Fibroblast of lung (primary cell): ENCODE measurements at regions not wholly inside any gene's neighbourhood (a gene's known extent, or its start where the extent isn't known, plus 50 kb on each side); places are given as distances from the start of the nearest gene placed in this dataset.

Experiments
- EZH2 ChIP-seq: IDR thresholded peaks from 2 replicates; pipeline ENCODE4 v1.5.1; 2012; ENCODE audit warnings: low read length, control low read depth, mild to moderate bottlenecking; ENCODE audit errors: missing control alignments
- TF ChIP-seq, protein P1 (sequence below), 2 donors: IDR thresholded peaks in 1 of 2; conservative IDR thresholded peaks in 1 of 2; 1 replicate in 1 of 2; 2 replicates in 1 of 2; pipeline ENCODE4 v1.5.1; 2011 to 2012; ENCODE audit warnings: low read length in 2 of 2, control low read depth in 1 of 2, inconsistent platforms in 1 of 2, low read depth in 1 of 2, mild to moderate bottlenecking in 1 of 2

GRCh38 chr21:16069178-16070112, 339.7 kb downstream of the USP25 start:
- TF ChIP-seq, protein P1, sequence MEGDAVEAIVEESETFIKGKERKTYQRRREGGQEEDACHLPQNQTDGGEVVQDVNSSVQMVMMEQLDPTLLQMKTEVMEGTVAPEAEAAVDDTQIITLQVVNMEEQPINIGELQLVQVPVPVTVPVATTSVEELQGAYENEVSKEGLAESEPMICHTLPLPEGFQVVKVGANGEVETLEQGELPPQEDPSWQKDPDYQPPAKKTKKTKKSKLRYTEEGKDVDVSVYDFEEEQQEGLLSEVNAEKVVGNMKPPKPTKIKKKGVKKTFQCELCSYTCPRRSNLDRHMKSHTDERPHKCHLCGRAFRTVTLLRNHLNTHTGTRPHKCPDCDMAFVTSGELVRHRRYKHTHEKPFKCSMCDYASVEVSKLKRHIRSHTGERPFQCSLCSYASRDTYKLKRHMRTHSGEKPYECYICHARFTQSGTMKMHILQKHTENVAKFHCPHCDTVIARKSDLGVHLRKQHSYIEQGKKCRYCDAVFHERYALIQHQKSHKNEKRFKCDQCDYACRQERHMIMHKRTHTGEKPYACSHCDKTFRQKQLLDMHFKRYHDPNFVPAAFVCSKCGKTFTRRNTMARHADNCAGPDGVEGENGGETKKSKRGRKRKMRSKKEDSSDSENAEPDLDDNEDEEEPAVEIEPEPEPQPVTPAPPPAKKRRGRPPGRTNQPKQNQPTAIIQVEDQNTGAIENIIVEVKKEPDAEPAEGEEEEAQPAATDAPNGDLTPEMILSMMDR (conservative IDR thresholded peaks at IDR 0.05 in 1 of 2, IDR thresholded peaks at IDR 0.05 in 1 of 2; ENCODE audit: low read depth in 1 of 2, low read length in 2 of 2) = no peak
- no peak for TF ChIP-seq EZH2
